ENCODE measurements at regions not wholly inside any gene's neighbourhood (a gene's known extent, or its start where the extent isn't known, plus 50 kb on each side); places are given as distances from the start of the nearest gene placed in this dataset.

GRCh38 chr10:118844731-118845521, 90.2 kb upstream of the CACUL1 start:
- Histone ChIP-seq H3K27ac (replicated peaks; ENCODE audit: low read length) (no peak overlapping the region), H3K36me3 (replicated peaks in 1 of 2; ENCODE audit: control insufficient read depth in 2 of 2, insufficient read depth in 2 of 2, low read length in 2 of 2) (no peaks in the 10 kb centered on the region), H2AK5ac (ENCODE audit: low read depth, low read length) (no peak overlapping the region), H2BK120ac (ENCODE audit: low read depth, low read length) (no peak overlapping the region), H3K18ac (ENCODE audit: low read length) (no peak overlapping the region), H2AFZ (ENCODE audit: low read length) (no peak overlapping the region), H2BK15ac (ENCODE audit: low read length) (no peak overlapping the region), H2BK12ac (ENCODE audit: low read length) (no peak overlapping the region), H4K91ac (ENCODE audit: low read depth, low read length, poor library complexity) (no peak overlapping the region), H3K4me3 (ENCODE audit: low read length in 2 of 2) (no peak overlapping the region), H2BK5ac (ENCODE audit: low read length) (no peak overlapping the region), H3K79me1 (ENCODE audit: low read depth, low read length) (no peaks in the 10 kb centered on the region), H3K4me1 (ENCODE audit: control insufficient read depth in 2 of 2, insufficient read depth in 1 of 2, low read depth in 1 of 2, low read length in 2 of 2) (no peaks in the 10 kb centered on the region), H3K23ac (ENCODE audit: low read depth, low read length, poor library complexity) (no peak overlapping the region), H3K27me3 (ENCODE audit: control insufficient read depth in 3 of 3, insufficient read depth in 3 of 3, low read depth in 1 of 3, low read length in 3 of 3) (no peaks in the 10 kb centered on the region), H3K4ac (ENCODE audit: low read length) (no peak overlapping the region), H3K4me2 (ENCODE audit: insufficient read depth, low read length, poor library complexity, severe bottlenecking) (no peak overlapping the region), H3K14ac (ENCODE audit: low read length) (no peak overlapping the region), H4K8ac (ENCODE audit: low read depth, low read length) (no peak overlapping the region), H3K9me3 (replicated peaks in 1 of 2; ENCODE audit: control insufficient read depth in 2 of 2, insufficient read depth in 1 of 2, low read depth in 1 of 2, low read length in 2 of 2) (no peaks in the 10 kb centered on the region), H3K9ac (ENCODE audit: low read depth, low read length, poor library complexity) (no peak overlapping the region)
- no peak for DNase-seq (ENCODE audit: low spot score)
- no CpG with 5 or more reads among the region's 6 CpGs for WGBS, 2 donors (ENCODE audit: extremely low coverage in 2 of 2, insufficient read length in 2 of 2, insufficient replicate concordance in 1 of 2)

- WGBS, 2 donors (ENCODE audit: extremely low coverage in 2 of 2, insufficient read length in 2 of 2, insufficient replicate concordance in 1 of 2): no CpG with 5 or more reads among the region's 2 CpGs
- no peak overlapping the region for H2BK5ac ChIP-seq (ENCODE audit: low read length)
Observed at GRCh38 chr10:118845776-118846175, 91.0 kb upstream of the CACUL1 start.

GRCh38 chr10:118850418-118851061, 95.8 kb upstream of the CACUL1 start:
- Histone ChIP-seq H2BK15ac (ENCODE audit: low read length) (no peak overlapping the region), H2AK5ac (ENCODE audit: low read depth, low read length) (no peak overlapping the region), H3K36me3 (replicated peaks in 1 of 2; ENCODE audit: control insufficient read depth in 2 of 2, insufficient read depth in 2 of 2, low read length in 2 of 2) (no peaks in the 10 kb centered on the region), H3K23ac (ENCODE audit: low read depth, low read length, poor library complexity) (no peak overlapping the region), H3K4me2 (ENCODE audit: insufficient read depth, low read length, poor library complexity, severe bottlenecking) (no peak overlapping the region), H2AFZ (ENCODE audit: low read length) (no peak overlapping the region), H3K9ac (ENCODE audit: low read depth, low read length, poor library complexity) (no peak overlapping the region), H4K91ac (ENCODE audit: low read depth, low read length, poor library complexity) (no peak overlapping the region), H3K18ac (ENCODE audit: low read length) (no peak overlapping the region), H3K14ac (ENCODE audit: low read length) (no peak overlapping the region), H3K27ac (replicated peaks; ENCODE audit: low read length) (no peak overlapping the region), H2BK12ac (ENCODE audit: low read length) (no peak overlapping the region), H2BK5ac (ENCODE audit: low read length) (no peak overlapping the region), H3K4me3 (ENCODE audit: low read length in 2 of 2) (no peak overlapping the region), H3K4me1 (ENCODE audit: control insufficient read depth in 2 of 2, insufficient read depth in 1 of 2, low read depth in 1 of 2, low read length in 2 of 2) (no peaks in the 10 kb centered on the region), H3K27me3 (ENCODE audit: control insufficient read depth in 3 of 3, insufficient read depth in 3 of 3, low read depth in 1 of 3, low read length in 3 of 3) (peaks cover 0 to 4% (median 0%) of the 10 kb centered on the region in 3 experiments), H4K8ac (ENCODE audit: low read depth, low read length) (no peak overlapping the region), H3K4ac (ENCODE audit: low read length) (no peak overlapping the region), H3K79me1 (ENCODE audit: low read depth, low read length) (no peaks in the 10 kb centered on the region), H3K9me3 (replicated peaks in 1 of 2; ENCODE audit: control insufficient read depth in 2 of 2, insufficient read depth in 1 of 2, low read depth in 1 of 2, low read length in 2 of 2) (no peaks in the 10 kb centered on the region), H2BK120ac (ENCODE audit: low read depth, low read length) (no peak overlapping the region)
- DNase-seq (ENCODE audit: low spot score): peak; percentile 41
- WGBS, 2 donors (ENCODE audit: extremely low coverage in 2 of 2, insufficient read length in 2 of 2, insufficient replicate concordance in 1 of 2): no CpG with 5 or more reads among the region's 3 CpGs

More at GRCh38 chr10:118845776-118846175, 91.0 kb upstream of the CACUL1 start:
- Histone ChIP-seq H3K27ac (replicated peaks; ENCODE audit: low read length) (no peak overlapping the region), H3K23ac (ENCODE audit: low read depth, low read length, poor library complexity) (no peak overlapping the region), H4K8ac (ENCODE audit: low read depth, low read length) (no peak overlapping the region), H4K91ac (ENCODE audit: low read depth, low read length, poor library complexity) (no peak overlapping the region), H2AFZ (ENCODE audit: low read length) (no peak overlapping the region), H3K4me1 (ENCODE audit: control insufficient read depth in 2 of 2, insufficient read depth in 1 of 2, low read depth in 1 of 2, low read length in 2 of 2) (no peaks in the 10 kb centered on the region), H3K9me3 (replicated peaks in 1 of 2; ENCODE audit: control insufficient read depth in 2 of 2, insufficient read depth in 1 of 2, low read depth in 1 of 2, low read length in 2 of 2) (no peaks in the 10 kb centered on the region), H2BK120ac (ENCODE audit: low read depth, low read length) (no peak overlapping the region), H3K4me2 (ENCODE audit: insufficient read depth, low read length, poor library complexity, severe bottlenecking) (no peak overlapping the region), H3K27me3 (ENCODE audit: control insufficient read depth in 3 of 3, insufficient read depth in 3 of 3, low read depth in 1 of 3, low read length in 3 of 3) (no peaks in the 10 kb centered on the region), H3K4ac (ENCODE audit: low read length) (no peak overlapping the region), H3K36me3 (replicated peaks in 1 of 2; ENCODE audit: control insufficient read depth in 2 of 2, insufficient read depth in 2 of 2, low read length in 2 of 2) (no peaks in the 10 kb centered on the region), H3K79me1 (ENCODE audit: low read depth, low read length) (no peaks in the 10 kb centered on the region), H2AK5ac (ENCODE audit: low read depth, low read length) (no peak overlapping the region), H3K18ac (ENCODE audit: low read length) (no peak overlapping the region), H3K4me3 (ENCODE audit: low read length in 2 of 2) (no peak overlapping the region), H2BK12ac (ENCODE audit: low read length) (no peak overlapping the region), H3K14ac (ENCODE audit: low read length) (no peak overlapping the region), H3K9ac (ENCODE audit: low read depth, low read length, poor library complexity) (no peak overlapping the region), H2BK15ac (ENCODE audit: low read length) (no peak overlapping the region)
- no peak for DNase-seq (ENCODE audit: low spot score)
